ENCODE measurements at regions not wholly inside any gene's neighbourhood (a gene's known extent, or its start where the extent isn't known, plus 50 kb on each side); places are given as distances from the start of the nearest gene placed in this dataset.

GRCh38 chr9:86807367-86807976 is 139.8 kb downstream of the GAS1 start:
- DNase-seq (ENCODE audit: low read depth), result no peak
- in situ Hi-C loops (cut with HindIII; ENCODE audit: low pct_unique_long_range_greater_than_20kb, low sequenced_read_pairs), result no loop called here

GRCh38 chr9:86804011-86804410 is 143.3 kb downstream of the GAS1 start:
- in situ Hi-C loops (cut with HindIII; ENCODE audit: low pct_unique_long_range_greater_than_20kb, low sequenced_read_pairs), result no loop called here
- DNase-seq (ENCODE audit: low read depth), result no peak

- DNase-seq (ENCODE audit: low read depth), result no peak
- in situ Hi-C loops (cut with HindIII; ENCODE audit: low pct_unique_long_range_greater_than_20kb, low sequenced_read_pairs), result no loop called here
These were observed 144.2 kb downstream of the GAS1 start for GRCh38 chr9:86802900-86803673.

- in situ Hi-C loops (cut with HindIII; ENCODE audit: low pct_unique_long_range_greater_than_20kb, low sequenced_read_pairs), result no loop called here
These were observed 146.1 kb downstream of the GAS1 start for GRCh38 chr9:86801246-86801645.

GRCh38 chr9:86800681-86801080 is 146.6 kb downstream of the GAS1 start:
- DNase-seq (ENCODE audit: low read depth), result no peak
- in situ Hi-C loops (cut with HindIII; ENCODE audit: low pct_unique_long_range_greater_than_20kb, low sequenced_read_pairs), result no loop called here

More at GRCh38 chr9:86801246-86801645, 146.1 kb downstream of the GAS1 start:
- no peak for DNase-seq (ENCODE audit: low read depth)

- DNase-seq (ENCODE audit: low read depth), result no peak
- in situ Hi-C loops (cut with HindIII; ENCODE audit: low pct_unique_long_range_greater_than_20kb, low sequenced_read_pairs), result no loop called here
These were observed 148.3 kb downstream of the GAS1 start for GRCh38 chr9:86798966-86799365.

GRCh38 chr9:86796666-86797065 is 150.6 kb downstream of the GAS1 start:
- no peak for DNase-seq (ENCODE audit: low read depth)
- in situ Hi-C loops (cut with HindIII; ENCODE audit: low pct_unique_long_range_greater_than_20kb, low sequenced_read_pairs), result no loop called here

- no peak for DNase-seq (ENCODE audit: low read depth)
- in situ Hi-C loops (cut with HindIII; ENCODE audit: low pct_unique_long_range_greater_than_20kb, low sequenced_read_pairs), result no loop called here
These were observed 151.3 kb downstream of the GAS1 start for GRCh38 chr9:86795823-86796553.

- in situ Hi-C loops (cut with HindIII; ENCODE audit: low pct_unique_long_range_greater_than_20kb, low sequenced_read_pairs), result no loop called here
- DNase-seq (ENCODE audit: low read depth), result no peak
These were observed 152.3 kb downstream of the GAS1 start for GRCh38 chr9:86795047-86795442.

- in situ Hi-C loops (cut with HindIII; ENCODE audit: low pct_unique_long_range_greater_than_20kb, low sequenced_read_pairs), result no loop called here
- DNase-seq (ENCODE audit: low read depth), result no peak
These were observed 152.8 kb downstream of the GAS1 start for GRCh38 chr9:86794391-86795046.

GRCh38 chr9:86792136-86792535 is 155.2 kb downstream of the GAS1 start:
- in situ Hi-C loops (cut with HindIII; ENCODE audit: low pct_unique_long_range_greater_than_20kb, low sequenced_read_pairs), result no loop called here
- DNase-seq (ENCODE audit: low read depth), result peak; percentile 50

- in situ Hi-C loops (cut with HindIII; ENCODE audit: low pct_unique_long_range_greater_than_20kb, low sequenced_read_pairs), result no loop called here
These were observed 156.5 kb downstream of the GAS1 start for GRCh38 chr9:86790805-86791204.

GRCh38 chr9:86788456-86788855 is 158.8 kb downstream of the GAS1 start:
- DNase-seq (ENCODE audit: low read depth), result no peak
- in situ Hi-C loops (cut with HindIII; ENCODE audit: low pct_unique_long_range_greater_than_20kb, low sequenced_read_pairs), result no loop called here

More at GRCh38 chr9:86790805-86791204, 156.5 kb downstream of the GAS1 start:
- DNase-seq (ENCODE audit: low read depth), result no peak

- in situ Hi-C loops (cut with HindIII; ENCODE audit: low pct_unique_long_range_greater_than_20kb, low sequenced_read_pairs), result no loop called here
- DNase-seq (ENCODE audit: low read depth), result no peak
These were observed 163.4 kb downstream of the GAS1 start for GRCh38 chr9:86783884-86784283.

GRCh38 chr9:86782831-86783230 is 164.5 kb downstream of the GAS1 start:
- in situ Hi-C loops (cut with HindIII; ENCODE audit: low pct_unique_long_range_greater_than_20kb, low sequenced_read_pairs), result no loop called here
- no peak for DNase-seq (ENCODE audit: low read depth)

GRCh38 chr9:86778761-86779160 is 168.5 kb downstream of the GAS1 start:
- DNase-seq (ENCODE audit: low read depth), result no peak
- in situ Hi-C loops (cut with HindIII; ENCODE audit: low pct_unique_long_range_greater_than_20kb, low sequenced_read_pairs), result no loop called here

- DNase-seq (ENCODE audit: low read depth), result no peak
- in situ Hi-C loops (cut with HindIII; ENCODE audit: low pct_unique_long_range_greater_than_20kb, low sequenced_read_pairs), result no loop called here
These were observed 171.6 kb downstream of the GAS1 start for GRCh38 chr9:86775718-86776117.

GRCh38 chr9:86774116-86774515 is 173.2 kb downstream of the GAS1 start:
- in situ Hi-C loops (cut with HindIII; ENCODE audit: low pct_unique_long_range_greater_than_20kb, low sequenced_read_pairs), result no loop called here
- no peak for DNase-seq (ENCODE audit: low read depth)

GRCh38 chr9:86773422-86773945 is 173.8 kb downstream of the GAS1 start:
- in situ Hi-C loops (cut with HindIII; ENCODE audit: low pct_unique_long_range_greater_than_20kb, low sequenced_read_pairs), result no loop called here
- no peak for DNase-seq (ENCODE audit: low read depth)
